Panc1 (cell line): ENCODE measurements at regions not wholly inside any gene's neighbourhood (a gene's known extent, or its start where the extent isn't known, plus 50 kb on each side); places are given as distances from the start of the nearest gene placed in this dataset.

Experiments used
- ATAC-seq: fragments of 200-7000 bp; cut with Tn5 transposase; 2 replicates; pipeline ENCODE4 v1.9.1; 2020; ENCODE audit warnings: mild to moderate bottlenecking, moderate library complexity
- BruUV-seq: library from RNA; stranded (reverse); fragments of 400-500 nt; replicated peaks from 2 replicates; lab custom pipeline; 2021; lab: Mats Ljungman, UMichigan
- CTCF ChIA-PET: fragments of 300-600 bp; sonication (Branson Sonifier 250); formaldehyde crosslinking; loops from one replicate; lab custom pipeline; 2022; ENCODE audit warnings: antibody characterized with exemption; lab: Charles Lee
- POLR2A ChIA-PET: fragments of 300-600 bp; sonication (Branson Sonifier 250); formaldehyde crosslinking; loops from one replicate; lab custom pipeline; 2022; ENCODE audit warnings: antibody characterized with exemption; lab: Charles Lee
- DNase-seq: peaks from one replicate; pipeline ENCODE4 v3.0.0-alpha.2; 2010; ENCODE audit warnings: low read depth, low spot score
- H3K27ac ChIP-seq: 2 replicates; pipeline ENCODE4 v1.5.1; 2011; ENCODE audit warnings: mild to moderate bottlenecking, low read length, inconsistent platforms
- H3K27me3 ChIP-seq: fragments of 200-500 bp; sonication (Bioruptor generic); 2 replicates; pipeline ENCODE4 v1.6.0; 2014; ENCODE audit warnings: low read length, inconsistent platforms; ENCODE audit not compliant: control insufficient read depth, insufficient read depth
- H3K36me3 ChIP-seq: fragments of 200-500 bp; sonication (Bioruptor generic); 2 replicates; pipeline ENCODE4 v1.5.1; 2014; ENCODE audit warnings: inconsistent platforms, mild to moderate bottlenecking, low read length, moderate library complexity; ENCODE audit not compliant: control insufficient read depth, insufficient read depth
- H3K4me1 ChIP-seq: 2 replicates; pipeline ENCODE4 v1.5.1; 2011; ENCODE audit warnings: inconsistent platforms, mild to moderate bottlenecking, low read length, moderate library complexity; ENCODE audit not compliant: control insufficient read depth, insufficient read depth
- H3K4me3 ChIP-seq, 2 experiments: 2 replicates each; pipeline ENCODE4 v1.5.1; 2011 to 2012; ENCODE audit warnings: low read depth in 2 of 2, low read length in 2 of 2, mild to moderate bottlenecking in 2 of 2, inconsistent platforms in 1 of 2, moderate library complexity in 1 of 2
- H3K9me3 ChIP-seq: fragments of 200-500 bp; sonication (Bioruptor generic); 2 replicates; pipeline ENCODE4 v1.5.1; 2014; ENCODE audit warnings: low read depth, mild to moderate bottlenecking, inconsistent platforms, low read length, moderate library complexity; ENCODE audit not compliant: control insufficient read depth, insufficient read depth
- POLR2AphosphoS5 ChIP-seq: IDR thresholded peaks from 2 replicates; pipeline ENCODE4 v1.6.1; 2012; ENCODE audit warnings: mild to moderate bottlenecking, low read depth, low read length, moderate library complexity
- SIN3A ChIP-seq: IDR thresholded peaks from 2 replicates; pipeline ENCODE4 v1.6.1; 2012; ENCODE audit warnings: low read depth, mild to moderate bottlenecking, low read length, moderate library complexity, borderline replicate concordance; ENCODE audit not compliant: insufficient read depth
- TCF7L2 ChIP-seq: IDR thresholded peaks from 2 replicates; pipeline ENCODE4 v1.6.1; 2011; ENCODE audit warnings: mild to moderate bottlenecking, low read depth, low read length, inconsistent platforms
- in situ Hi-C: cut with HindIII; loops from 2 replicates; pipeline ENCODE4 v1.10.0; 2016; ENCODE audit warnings: low sequenced_read_pairs, low pct_unique_long_range_greater_than_20kb
- intact Hi-C: fragments of 100-400 bp; cut with micrococcal nuclease; formaldehyde crosslinking; loops from one replicate; pipeline ENCODE4 v1.10.0; 2022; ENCODE audit not compliant: unreplicated experiment
- TF ChIP-seq, protein P1 (sequence below): fragments of 450-650 bp; IDR thresholded peaks from 2 replicates; pipeline ENCODE4 v1.5.1; 2017; ENCODE audit warnings: mild to moderate bottlenecking
- TF ChIP-seq, protein P2 (sequence below), 2 experiments: IDR thresholded peaks; 2 replicates each; pipeline ENCODE4 v1.6.1; 2011 to 2012; ENCODE audit warnings: low read depth in 2 of 2, control low read depth in 1 of 2, low read length in 1 of 2, mild to moderate bottlenecking in 1 of 2, moderate library complexity in 1 of 2; ENCODE audit not compliant: insufficient read depth in 1 of 2

DNA sequence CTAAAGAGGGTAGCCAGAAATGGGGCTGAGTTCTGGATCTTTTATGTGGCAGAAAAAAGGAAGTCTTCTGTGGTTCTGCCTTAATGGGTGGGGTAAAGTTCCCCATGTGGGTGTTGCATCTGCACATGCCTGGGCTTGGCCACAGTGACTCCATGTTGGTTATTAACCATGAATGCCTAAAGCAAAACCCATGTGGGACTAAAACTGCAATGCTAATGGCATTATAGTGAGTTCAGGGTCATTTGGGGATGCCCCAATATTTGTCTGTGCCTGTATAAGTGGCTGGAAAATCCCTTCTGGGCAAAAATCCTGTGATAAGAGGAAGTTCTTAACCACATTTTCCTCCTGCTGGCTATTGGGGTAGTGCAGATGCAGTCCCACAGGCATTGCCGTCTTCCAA, 857.4 kb downstream of the FAT4 start:
- ChIA-PET POLR2A (no interaction called here), CTCF (no interaction called here)
- no peak for ATAC-seq

DNA sequence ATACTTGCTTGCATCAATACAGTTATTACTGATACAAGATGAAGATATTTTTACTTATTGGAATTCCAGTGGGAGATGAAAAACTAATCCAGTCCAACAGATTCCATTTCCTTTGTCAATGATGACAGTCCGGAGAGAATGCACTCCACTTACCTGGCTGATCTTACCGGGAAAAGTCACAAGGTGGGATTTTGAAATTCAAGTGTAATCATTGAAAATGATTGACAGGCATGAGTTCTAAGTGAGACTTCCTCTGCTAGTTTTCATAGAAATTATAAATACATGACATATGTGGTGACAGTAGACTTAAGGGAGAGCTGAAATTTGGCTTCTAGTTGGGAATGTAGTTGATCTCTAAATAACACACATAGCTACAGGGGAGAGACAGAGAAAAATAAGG, 859.9 kb downstream of the FAT4 start:
- no peaks in the 10 kb centered on the region for H3K36me3 ChIP-seq
- H3K4me1 ChIP-seq = no peaks in the 10 kb centered on the region
- H3K9me3 ChIP-seq = no peaks in the 10 kb centered on the region
- ChIA-PET POLR2A (no interaction called here), CTCF (no interaction called here)
- TF ChIP-seq SIN3A (no peak), TCF7L2 (no peak), POLR2AphosphoS5 (no peak)
- TF ChIP-seq, protein P1, sequence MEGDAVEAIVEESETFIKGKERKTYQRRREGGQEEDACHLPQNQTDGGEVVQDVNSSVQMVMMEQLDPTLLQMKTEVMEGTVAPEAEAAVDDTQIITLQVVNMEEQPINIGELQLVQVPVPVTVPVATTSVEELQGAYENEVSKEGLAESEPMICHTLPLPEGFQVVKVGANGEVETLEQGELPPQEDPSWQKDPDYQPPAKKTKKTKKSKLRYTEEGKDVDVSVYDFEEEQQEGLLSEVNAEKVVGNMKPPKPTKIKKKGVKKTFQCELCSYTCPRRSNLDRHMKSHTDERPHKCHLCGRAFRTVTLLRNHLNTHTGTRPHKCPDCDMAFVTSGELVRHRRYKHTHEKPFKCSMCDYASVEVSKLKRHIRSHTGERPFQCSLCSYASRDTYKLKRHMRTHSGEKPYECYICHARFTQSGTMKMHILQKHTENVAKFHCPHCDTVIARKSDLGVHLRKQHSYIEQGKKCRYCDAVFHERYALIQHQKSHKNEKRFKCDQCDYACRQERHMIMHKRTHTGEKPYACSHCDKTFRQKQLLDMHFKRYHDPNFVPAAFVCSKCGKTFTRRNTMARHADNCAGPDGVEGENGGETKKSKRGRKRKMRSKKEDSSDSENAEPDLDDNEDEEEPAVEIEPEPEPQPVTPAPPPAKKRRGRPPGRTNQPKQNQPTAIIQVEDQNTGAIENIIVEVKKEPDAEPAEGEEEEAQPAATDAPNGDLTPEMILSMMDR = no peak
- TF ChIP-seq, protein P2, sequence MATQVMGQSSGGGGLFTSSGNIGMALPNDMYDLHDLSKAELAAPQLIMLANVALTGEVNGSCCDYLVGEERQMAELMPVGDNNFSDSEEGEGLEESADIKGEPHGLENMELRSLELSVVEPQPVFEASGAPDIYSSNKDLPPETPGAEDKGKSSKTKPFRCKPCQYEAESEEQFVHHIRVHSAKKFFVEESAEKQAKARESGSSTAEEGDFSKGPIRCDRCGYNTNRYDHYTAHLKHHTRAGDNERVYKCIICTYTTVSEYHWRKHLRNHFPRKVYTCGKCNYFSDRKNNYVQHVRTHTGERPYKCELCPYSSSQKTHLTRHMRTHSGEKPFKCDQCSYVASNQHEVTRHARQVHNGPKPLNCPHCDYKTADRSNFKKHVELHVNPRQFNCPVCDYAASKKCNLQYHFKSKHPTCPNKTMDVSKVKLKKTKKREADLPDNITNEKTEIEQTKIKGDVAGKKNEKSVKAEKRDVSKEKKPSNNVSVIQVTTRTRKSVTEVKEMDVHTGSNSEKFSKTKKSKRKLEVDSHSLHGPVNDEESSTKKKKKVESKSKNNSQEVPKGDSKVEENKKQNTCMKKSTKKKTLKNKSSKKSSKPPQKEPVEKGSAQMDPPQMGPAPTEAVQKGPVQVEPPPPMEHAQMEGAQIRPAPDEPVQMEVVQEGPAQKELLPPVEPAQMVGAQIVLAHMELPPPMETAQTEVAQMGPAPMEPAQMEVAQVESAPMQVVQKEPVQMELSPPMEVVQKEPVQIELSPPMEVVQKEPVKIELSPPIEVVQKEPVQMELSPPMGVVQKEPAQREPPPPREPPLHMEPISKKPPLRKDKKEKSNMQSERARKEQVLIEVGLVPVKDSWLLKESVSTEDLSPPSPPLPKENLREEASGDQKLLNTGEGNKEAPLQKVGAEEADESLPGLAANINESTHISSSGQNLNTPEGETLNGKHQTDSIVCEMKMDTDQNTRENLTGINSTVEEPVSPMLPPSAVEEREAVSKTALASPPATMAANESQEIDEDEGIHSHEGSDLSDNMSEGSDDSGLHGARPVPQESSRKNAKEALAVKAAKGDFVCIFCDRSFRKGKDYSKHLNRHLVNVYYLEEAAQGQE (IDR thresholded peaks at IDR 0.05; ENCODE audit: insufficient read depth in 1 of 2, low read depth in 2 of 2, low read length in 1 of 2) = no peak
- in situ Hi-C loops (no loop called here), intact Hi-C loops (no loop called here)
- no peaks in the 10 kb centered on the region for H3K27me3 ChIP-seq
- no TSS peak for BruUV-seq
- H3K4me3 ChIP-seq = no peak overlapping the region
- DNase-seq = no peak
- H3K27ac ChIP-seq = no peak overlapping the region
- ATAC-seq = no peak

More for the DNA sequence above, 857.4 kb downstream of the FAT4 start:
- Histone ChIP-seq H3K27me3 (no peaks in the 10 kb centered on the region), H3K4me1 (no peaks in the 10 kb centered on the region), H3K36me3 (no peaks in the 10 kb centered on the region), H3K9me3 (no peaks in the 10 kb centered on the region), H3K4me3 (no peak overlapping the region), H3K27ac (no peak overlapping the region)
- in situ Hi-C loops (no loop called here), intact Hi-C loops (no loop called here)
- no peak for TF ChIP-seq SIN3A
- no peak for TF ChIP-seq TCF7L2
- TF ChIP-seq, protein P2 (IDR thresholded peaks at IDR 0.05; ENCODE audit: insufficient read depth in 1 of 2, low read depth in 2 of 2, low read length in 1 of 2) = no peak
- TF ChIP-seq, protein P1 = no peak
- TF ChIP-seq POLR2AphosphoS5 = no peak
- DNase-seq = no peak
- BruUV-seq = no TSS peak
